Adipocyte (in vitro differentiated cells): ENCODE measurements at regions not wholly inside any gene's neighbourhood (a gene's known extent, or its start where the extent isn't known, plus 50 kb on each side); places are given as distances from the start of the nearest gene placed in this dataset.
"Not testable (repeated sequence)": the region's sequence is repeated elsewhere in the genome, so short reads cannot be mapped to it uniquely, and the experiment has no call there.

Experiments
- DNase-seq: peaks from one replicate; pipeline ENCODE4 v3.0.0-alpha.2; 2015; ENCODE audit warnings: low read depth
- H3K27me3 ChIP-seq: replicated peaks from 2 replicates; pipeline ENCODE4 v1.7.0; 2013; ENCODE audit warnings: mild to moderate bottlenecking, low read length, moderate library complexity; ENCODE audit not compliant: control insufficient read depth, insufficient read depth
- H3K36me3 ChIP-seq: 2 replicates; pipeline ENCODE4 v1.7.0; 2013; ENCODE audit warnings: low read length, mild to moderate bottlenecking, moderate library complexity; ENCODE audit not compliant: control insufficient read depth, insufficient read depth, severe bottlenecking
- H3K4me1 ChIP-seq: 2 replicates; pipeline ENCODE4 v1.7.0; 2013; ENCODE audit warnings: mild to moderate bottlenecking, low read length, moderate library complexity; ENCODE audit not compliant: control insufficient read depth, insufficient read depth
- H3K4me3 ChIP-seq: 2 replicates; pipeline ENCODE4 v1.7.0; 2013; ENCODE audit warnings: mild to moderate bottlenecking, low read length, moderate library complexity
- H3K9ac ChIP-seq: 2 replicates; pipeline ENCODE4 v1.7.0; 2013; ENCODE audit warnings: mild to moderate bottlenecking, low read length, moderate library complexity
- H3K9me3 ChIP-seq: 2 replicates; pipeline ENCODE4 v1.7.0; 2013; ENCODE audit warnings: mild to moderate bottlenecking, low read length, moderate library complexity; ENCODE audit not compliant: control insufficient read depth

- not testable (repeated sequence) for H3K9me3 ChIP-seq, H3K36me3 ChIP-seq, H3K9ac ChIP-seq, H3K4me1 ChIP-seq, H3K27me3 ChIP-seq, H3K4me3 ChIP-seq, DNase-seq
Measured at GRCh38 chr7:65699715-65700356, 173.0 kb upstream of the VKORC1L1 start.

GRCh38 chr7:65719123-65719798 lies 153.6 kb upstream of the VKORC1L1 start:
- not testable (repeated sequence) for H3K36me3 ChIP-seq, H3K9ac ChIP-seq, H3K27me3 ChIP-seq, H3K4me1 ChIP-seq, DNase-seq, H3K4me3 ChIP-seq, H3K9me3 ChIP-seq

- Histone ChIP-seq H3K36me3 (peaks cover 6% of the 10 kb centered on the region), H3K4me1 (no peaks in the 10 kb centered on the region), H3K27me3 (no peaks in the 10 kb centered on the region), H3K9me3 (no peaks in the 10 kb centered on the region), H3K9ac (no peak overlapping the region), H3K4me3 (no peak overlapping the region)
- DNase-seq, result peak; percentile 56
Measured at GRCh38 chr7:65722361-65722792, 150.5 kb upstream of the VKORC1L1 start.

GRCh38 chr7:65727182-65727581 lies 145.7 kb upstream of the VKORC1L1 start:
- not testable (repeated sequence) for H3K36me3 ChIP-seq, H3K9ac ChIP-seq, H3K27me3 ChIP-seq, H3K9me3 ChIP-seq, H3K4me3 ChIP-seq, DNase-seq, H3K4me1 ChIP-seq

- peaks cover 6% of the 10 kb centered on the region for H3K36me3 ChIP-seq
- DNase-seq, result no peak
- H3K9me3 ChIP-seq, result no peaks in the 10 kb centered on the region
- H3K9ac ChIP-seq, result peak overlapping the region; percentile 61
- no peaks in the 10 kb centered on the region for H3K4me1 ChIP-seq
- peak overlapping the region; percentile 64 for H3K4me3 ChIP-seq
- H3K27me3 ChIP-seq, result no peaks in the 10 kb centered on the region
Measured at GRCh38 chr7:65731129-65731528, 141.7 kb upstream of the VKORC1L1 start.

- Histone ChIP-seq H3K9me3 (no peaks in the 10 kb centered on the region), H3K27me3 (no peaks in the 10 kb centered on the region), H3K9ac (peak overlapping the region; percentile 61), H3K36me3 (peaks cover 2% of the 10 kb centered on the region), H3K4me1 (no peaks in the 10 kb centered on the region), H3K4me3 (peak overlapping the region; percentile 64)
- DNase-seq, result no peak
Measured at GRCh38 chr7:65731562-65732035, 141.3 kb upstream of the VKORC1L1 start.

GRCh38 chr7:65744406-65744805 lies 128.5 kb upstream of the VKORC1L1 start:
- Histone ChIP-seq H3K4me3 (no peak overlapping the region), H3K36me3 (peaks cover 4% of the 10 kb centered on the region), H3K9ac (no peak overlapping the region), H3K9me3 (no peaks in the 10 kb centered on the region), H3K27me3 (no peaks in the 10 kb centered on the region), H3K4me1 (no peaks in the 10 kb centered on the region)
- no peak for DNase-seq

GRCh38 chr7:65746398-65746669 lies 126.5 kb upstream of the VKORC1L1 start:
- Histone ChIP-seq H3K36me3 (no peaks in the 10 kb centered on the region), H3K4me1 (peaks cover 7% of the 10 kb centered on the region), H3K27me3 (no peaks in the 10 kb centered on the region), H3K4me3 (no peak overlapping the region), H3K9ac (no peak overlapping the region), H3K9me3 (no peaks in the 10 kb centered on the region)
- no peak for DNase-seq

GRCh38 chr7:65749039-65749438 lies 123.8 kb upstream of the VKORC1L1 start:
- Histone ChIP-seq H3K9ac (no peak overlapping the region), H3K9me3 (no peaks in the 10 kb centered on the region), H3K4me3 (no peak overlapping the region), H3K27me3 (no peaks in the 10 kb centered on the region), H3K4me1 (peaks cover 12% of the 10 kb centered on the region), H3K36me3 (peaks cover 4% of the 10 kb centered on the region)
- no peak for DNase-seq

- H3K9me3 ChIP-seq, result no peaks in the 10 kb centered on the region
- H3K4me3 ChIP-seq, result peak overlapping the region; percentile 93
- H3K4me1 ChIP-seq, result peaks cover 12% of the 10 kb centered on the region
- H3K27me3 ChIP-seq, result no peaks in the 10 kb centered on the region
- H3K9ac ChIP-seq, result peak overlapping the region; percentile 97
- peaks cover 5% of the 10 kb centered on the region for H3K36me3 ChIP-seq
- no peak for DNase-seq
Measured at GRCh38 chr7:65749518-65749917, 123.4 kb upstream of the VKORC1L1 start.

- H3K4me1 ChIP-seq, result peaks cover 12% of the 10 kb centered on the region
- peak; percentile 98 for DNase-seq
- H3K9ac ChIP-seq, result peak overlapping the region; percentile 97
- H3K36me3 ChIP-seq, result peaks cover 12% of the 10 kb centered on the region
- peak overlapping the region; percentile 93 for H3K4me3 ChIP-seq
- H3K9me3 ChIP-seq, result no peaks in the 10 kb centered on the region
- H3K27me3 ChIP-seq, result no peaks in the 10 kb centered on the region
Measured at GRCh38 chr7:65750511-65751344, 122.1 kb upstream of the VKORC1L1 start.
